Uterus (tissue), 3 donors: ENCODE measurements at regions not wholly inside any gene's neighbourhood (a gene's known extent, or its start where the extent isn't known, plus 50 kb on each side); places are given as distances from the start of the nearest gene placed in this dataset.

Experiments used
- DNase-seq, 2 donors: peaks; one replicate each; pipeline ENCODE4 v3.0.0-alpha.2; 2019 to 2020
- H3K27ac ChIP-seq, 2 donors: fragments of 200-600 bp; sonication (generic); 1 replicate in 1 of 2; 2 replicates in 1 of 2; pipeline ENCODE4 v1.5.1; 2016 to 2018
- H3K27me3 ChIP-seq, 2 donors: fragments of 200-600 bp; sonication (generic); one replicate each; pipeline ENCODE4 v1.5.1; 2018 to 2019; ENCODE audit warnings: control low read depth in 1 of 2
- H3K36me3 ChIP-seq, 2 donors: fragments of 200-600 bp; sonication (generic); one replicate each; pipeline ENCODE4 v1.5.1; 2019; ENCODE audit warnings: control low read depth in 1 of 2
- H3K4me1 ChIP-seq, 2 donors: fragments of 200-600 bp; sonication (generic); one replicate each; pipeline ENCODE4 v1.5.1; 2018 to 2019; ENCODE audit warnings: control low read depth in 1 of 2
- H3K4me3 ChIP-seq, 2 donors: fragments of 200-600 bp; sonication (generic); 1 replicate in 1 of 2; 2 replicates in 1 of 2; pipeline ENCODE4 v1.5.1; 2018 to 2019; ENCODE audit warnings: mild to moderate bottlenecking in 1 of 2
- H3K9me3 ChIP-seq, 2 donors: fragments of 200-600 bp; sonication (generic); one replicate each; pipeline ENCODE4 v1.5.1; 2019; ENCODE audit warnings: control low read depth in 1 of 2
- CTCF ChIP-seq, 4 experiments: fragments of 200-600 bp in 2 of 4; fragments of 450-650 bp in 2 of 4; sonication (generic) in 2 of 4; IDR thresholded peaks; one replicate each; pipeline ENCODE4 v1.5.1; 2016 to 2019; ENCODE audit warnings: antibody characterized with exemption in 4 of 4, mild to moderate bottlenecking in 2 of 4, moderate library complexity in 1 of 4
- POLR2A ChIP-seq, 2 donors: fragments of 450-650 bp; IDR thresholded peaks; one replicate each; pipeline ENCODE4 v1.6.1; 2016; ENCODE audit warnings: antibody characterized with exemption in 2 of 2, mild to moderate bottlenecking in 1 of 2, moderate library complexity in 1 of 2
- intact Hi-C: fragments of 100-400 bp; cut with DNase I; formaldehyde crosslinking; loops from one replicate; pipeline ENCODE4 v1.15.1; 2023; ENCODE audit warnings: low total_unique reads
- donor health status: DM: yes; HTN: yes; CAD: no.

- Histone ChIP-seq H3K4me3 (no peak overlapping the region), H3K27me3 (no peaks in the 10 kb centered on the region), H3K36me3 (no peaks in the 10 kb centered on the region), H3K4me1 (no peaks in the 10 kb centered on the region), H3K27ac (no peak overlapping the region), H3K9me3 (no peaks in the 10 kb centered on the region)
- no peak for DNase-seq
- TF ChIP-seq POLR2A (IDR thresholded peaks at IDR 0.05) (no peak), CTCF (IDR thresholded peaks at IDR 0.05) (no peak)
- intact Hi-C loops = no loop called here
These were observed 1626.2 kb upstream of the PCDH20 start for GRCh38 chr13:63041640-63042414.

- intact Hi-C loops = no loop called here
- no peak for DNase-seq
- Histone ChIP-seq H3K27ac (no peak overlapping the region), H3K4me3 (no peak overlapping the region), H3K27me3 (no peaks in the 10 kb centered on the region), H3K36me3 (no peaks in the 10 kb centered on the region), H3K4me1 (no peaks in the 10 kb centered on the region), H3K9me3 (no peaks in the 10 kb centered on the region)
- TF ChIP-seq CTCF (IDR thresholded peaks at IDR 0.05) (no peak), POLR2A (IDR thresholded peaks at IDR 0.05) (no peak)
These were observed 1610.7 kb upstream of the PCDH20 start for GRCh38 chr13:63026285-63026797.

GRCh38 chr13:63025741-63026140 is 1610.1 kb upstream of the PCDH20 start:
- Histone ChIP-seq H3K36me3 (no peaks in the 10 kb centered on the region), H3K27ac (no peak overlapping the region), H3K4me3 (no peak overlapping the region), H3K4me1 (no peaks in the 10 kb centered on the region), H3K9me3 (no peaks in the 10 kb centered on the region), H3K27me3 (no peaks in the 10 kb centered on the region)
- TF ChIP-seq POLR2A (IDR thresholded peaks at IDR 0.05) (no peak), CTCF (IDR thresholded peaks at IDR 0.05) (no peak)
- DNase-seq = no peak
- intact Hi-C loops = no loop called here

- Histone ChIP-seq H3K9me3 (no peaks in the 10 kb centered on the region), H3K36me3 (no peaks in the 10 kb centered on the region), H3K27me3 (no peaks in the 10 kb centered on the region), H3K4me1 (no peaks in the 10 kb centered on the region), H3K4me3 (no peak overlapping the region), H3K27ac (no peak overlapping the region)
- no peak for DNase-seq
- TF ChIP-seq CTCF (IDR thresholded peaks at IDR 0.05) = no peak
- TF ChIP-seq POLR2A (IDR thresholded peaks at IDR 0.05) = no peak
- intact Hi-C loops = no loop called here
These were observed 1608.8 kb upstream of the PCDH20 start for GRCh38 chr13:63024458-63024857.

- Histone ChIP-seq H3K9me3 (no peaks in the 10 kb centered on the region), H3K36me3 (no peaks in the 10 kb centered on the region), H3K4me3 (no peak overlapping the region), H3K4me1 (no peaks in the 10 kb centered on the region), H3K27me3 (no peaks in the 10 kb centered on the region), H3K27ac (no peak overlapping the region)
- TF ChIP-seq CTCF (IDR thresholded peaks at IDR 0.05) = no peak
- DNase-seq = no peak
- intact Hi-C loops = no loop called here
These were observed 1596.3 kb upstream of the PCDH20 start for GRCh38 chr13:63011996-63012395.
